CD14-positive monocyte (primary cell): ENCODE measurements at regions not wholly inside any gene's neighbourhood (a gene's known extent, or its start where the extent isn't known, plus 50 kb on each side); places are given as distances from the start of the nearest gene placed in this dataset.

Source experiments
- DNase-seq, 3 donors: peaks; one replicate each; pipeline ENCODE4 v3.0.0-alpha.2; 2011 to 2022
- H2AFZ ChIP-seq: 2 replicates; pipeline ENCODE4 v1.6.0; 2012; ENCODE audit warnings: mild to moderate bottlenecking, low read depth, low read length, inconsistent platforms; ENCODE audit not compliant: insufficient read depth, poor library complexity, severe bottlenecking
- H3K27ac ChIP-seq, 2 donors: 1 replicate in 1 of 2; 2 replicates in 1 of 2; pipeline ENCODE4 v1.5.1; 2012 to 2013; ENCODE audit warnings: low read length in 2 of 2, control low read depth in 1 of 2, inconsistent platforms in 1 of 2, low read depth in 1 of 2, mild to moderate bottlenecking in 1 of 2
- H3K27me3 ChIP-seq, 2 donors: one replicate each; pipeline versions ENCODE4 v1.6.0 to v1.6.1; 2011 to 2013; ENCODE audit warnings: low read length in 2 of 2; ENCODE audit not compliant: control insufficient read depth in 2 of 2, insufficient read depth in 2 of 2
- H3K36me3 ChIP-seq, 2 donors: replicated peaks in 1 of 2; 1 replicate in 1 of 2; 2 replicates in 1 of 2; pipeline versions ENCODE4 v1.5.1 to v1.6.1; 2012 to 2013; ENCODE audit warnings: low read length in 2 of 2, control low read depth in 1 of 2, inconsistent platforms in 1 of 2, mild to moderate bottlenecking in 1 of 2; ENCODE audit not compliant: insufficient read depth in 2 of 2, control insufficient read depth in 1 of 2
- H3K4me1 ChIP-seq, 2 donors: 1 replicate in 1 of 2; 2 replicates in 1 of 2; pipeline versions ENCODE4 v1.5.1 to v1.6.1; 2012 to 2013; ENCODE audit warnings: low read length in 2 of 2, control low read depth in 1 of 2, inconsistent platforms in 1 of 2, mild to moderate bottlenecking in 1 of 2, moderate library complexity in 1 of 2; ENCODE audit not compliant: insufficient read depth in 2 of 2, control insufficient read depth in 1 of 2
- H3K4me2 ChIP-seq: replicated peaks from 2 replicates; pipeline ENCODE3; 2012; ENCODE audit warnings: low read length, moderate library complexity, mild to moderate bottlenecking; ENCODE audit not compliant: poor library complexity, severe bottlenecking; ENCODE audit errors: extremely low read depth
- H3K4me3 ChIP-seq, 3 experiments: fragments of 200-600 bp in 1 of 3; sonication (generic) in 1 of 3; replicated peaks in 1 of 3; 1 replicate in 2 of 3; 2 replicates in 1 of 3; pipeline ENCODE4 v1.5.1; 2011 to 2013; ENCODE audit warnings: low read length in 3 of 3, mild to moderate bottlenecking in 3 of 3, control low read depth in 2 of 3, low read depth in 2 of 3, inconsistent platforms in 1 of 3, moderate library complexity in 1 of 3
- H3K79me2 ChIP-seq: 2 replicates; pipeline ENCODE4 v1.6.0; 2012; ENCODE audit warnings: mild to moderate bottlenecking, control low read depth, inconsistent platforms, low read length, moderate library complexity; ENCODE audit not compliant: insufficient read depth
- H3K9ac ChIP-seq: 2 replicates; pipeline ENCODE4 v1.6.0; 2017; ENCODE audit warnings: low read length, mild to moderate bottlenecking; ENCODE audit not compliant: insufficient read depth, poor library complexity, severe bottlenecking
- H3K9me3 ChIP-seq, 2 donors: replicated peaks in 1 of 2; 1 replicate in 1 of 2; 2 replicates in 1 of 2; pipeline versions ENCODE4 v1.5.1 to v1.6.1; 2012 to 2013; ENCODE audit warnings: low read length in 2 of 2, control low read depth in 1 of 2; ENCODE audit not compliant: control insufficient read depth in 1 of 2, insufficient read depth in 1 of 2
- H4K20me1 ChIP-seq: 2 replicates; pipeline ENCODE4 v1.6.0; 2012; ENCODE audit warnings: mild to moderate bottlenecking, low read length, control low read depth, moderate library complexity; ENCODE audit not compliant: insufficient read depth
- H3K27ac Mint-ChIP-seq, 7 donors: one replicate each; pipeline ENCODE4 v1.8.0; 2020; ENCODE audit warnings: mild to moderate bottlenecking in 7 of 7, mixed read lengths in 7 of 7, moderate library complexity in 6 of 7, inconsistent platforms in 2 of 7
- H3K27me3 Mint-ChIP-seq, 3 donors: one replicate each; pipeline ENCODE4 v1.8.0; 2021 to 2022; ENCODE audit warnings: low read depth in 3 of 3, mild to moderate bottlenecking in 3 of 3, mixed read lengths in 3 of 3, moderate library complexity in 3 of 3, inconsistent platforms in 1 of 3
- H3K36me3 Mint-ChIP-seq, 2 donors: one replicate each; pipeline ENCODE4 v1.8.0; 2020; ENCODE audit warnings: mixed read lengths in 2 of 2, inconsistent platforms in 1 of 2, mild to moderate bottlenecking in 1 of 2
- H3K4me1 Mint-ChIP-seq: one replicate; pipeline ENCODE4 v1.8.0; 2020; ENCODE audit warnings: mild to moderate bottlenecking, mixed read lengths
- H3K4me3 Mint-ChIP-seq, 2 donors: one replicate each; pipeline ENCODE4 v1.8.0; 2020; ENCODE audit warnings: mild to moderate bottlenecking in 2 of 2, mixed read lengths in 2 of 2, moderate library complexity in 1 of 2
- H3K9me3 Mint-ChIP-seq, 7 donors: one replicate each; pipeline ENCODE4 v1.8.0; 2020 to 2022; ENCODE audit warnings: mixed read lengths in 7 of 7, mild to moderate bottlenecking in 6 of 7, moderate library complexity in 6 of 7, inconsistent platforms in 2 of 7
- WGBS: methylation state at CpG from one replicate; pipeline ENCODE4 v1.1.5; 2013; ENCODE audit warnings: missing lambda C conversion rate; ENCODE audit not compliant: insufficient coverage; 5-methylcytosine and 5-hydroxymethylcytosine counted together
- intact Hi-C, 2 donors: fragments of 100-400 bp; cut with micrococcal nuclease; formaldehyde crosslinking; loops; one replicate each; pipeline versions ENCODE4 v1.15.0 to v1.15.1; 2023
- TF ChIP-seq, protein P1 (sequence below): fragments of 200-600 bp; IDR thresholded peaks from one replicate; pipeline ENCODE4 v1.8.0; 2022; ENCODE audit warnings: antibody characterized with exemption, mild to moderate bottlenecking

DNA sequence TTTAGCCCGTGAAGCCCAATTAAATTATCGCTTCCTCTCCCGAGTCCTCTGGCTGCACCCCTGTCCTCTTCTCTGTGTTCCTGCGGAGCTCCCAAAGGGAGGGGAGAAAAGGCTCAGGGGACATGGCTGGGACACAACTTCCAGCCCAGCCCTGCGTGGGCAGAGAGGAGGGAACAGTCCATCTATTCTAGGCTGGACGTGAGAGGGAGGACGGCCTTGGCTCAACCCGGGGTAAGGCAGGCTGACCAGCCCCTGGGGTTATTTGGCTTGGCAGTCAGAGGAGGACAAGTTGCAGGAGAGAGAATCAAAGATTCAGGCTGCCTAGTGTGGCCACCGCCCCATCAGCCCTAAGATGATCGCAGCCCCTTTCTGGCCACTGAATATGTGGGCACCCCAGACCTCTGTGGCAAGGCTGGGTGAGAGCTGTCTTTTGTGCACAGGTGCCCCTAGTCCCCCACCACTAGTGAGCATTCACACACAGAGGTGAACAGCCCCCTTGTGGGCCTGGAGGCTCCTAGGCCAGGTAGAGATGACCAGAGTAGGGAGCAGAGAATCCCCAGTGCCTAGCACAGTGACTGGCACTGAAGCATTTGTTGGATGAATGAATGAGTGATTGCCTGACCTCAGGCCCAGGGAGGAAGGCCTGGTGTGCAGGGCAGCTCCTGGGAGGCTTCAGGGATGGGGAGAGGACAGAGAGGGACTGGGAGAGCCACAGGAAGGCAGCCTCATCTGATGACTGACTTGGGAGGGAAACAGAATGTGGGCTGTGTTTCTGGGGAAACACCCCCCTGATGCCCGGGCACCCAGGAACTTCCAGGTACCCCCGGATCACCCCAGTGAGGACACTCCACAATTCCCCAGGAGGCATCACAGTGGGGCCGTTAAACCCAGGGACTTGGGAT is 133.9 kb downstream of the C9orf50 start:
- no peaks in the 10 kb centered on the region for H3K27me3 ChIP-seq
- Mint-ChIP-seq H3K36me3 (peaks cover 12 to 18% of the 10 kb centered on the region in 2 donors), H3K27me3 (peaks cover 5 to 10% (median 9%) of the 10 kb centered on the region in 3 donors), H3K4me1 (peaks cover 64% of the 10 kb centered on the region), H3K4me3 (peak overlapping the region in 1 of 2 donors; percentile 57), H3K27ac (peak overlapping the region in 6 of 7 donors; percentile 89 to 100 (median 98)), H3K9me3 (no peaks in the 10 kb centered on the region)
- no peaks in the 10 kb centered on the region for H4K20me1 ChIP-seq
- no peak overlapping the region for H2AFZ ChIP-seq
- H3K27ac ChIP-seq, result peak overlapping the region in 1 of 2 donors; percentile 96
- peaks cover 27% of the 10 kb centered on the region for H3K79me2 ChIP-seq
- WGBS, result 92% methylated on average over 13 of the region's 13 CpGs
- TF ChIP-seq, protein P1, sequence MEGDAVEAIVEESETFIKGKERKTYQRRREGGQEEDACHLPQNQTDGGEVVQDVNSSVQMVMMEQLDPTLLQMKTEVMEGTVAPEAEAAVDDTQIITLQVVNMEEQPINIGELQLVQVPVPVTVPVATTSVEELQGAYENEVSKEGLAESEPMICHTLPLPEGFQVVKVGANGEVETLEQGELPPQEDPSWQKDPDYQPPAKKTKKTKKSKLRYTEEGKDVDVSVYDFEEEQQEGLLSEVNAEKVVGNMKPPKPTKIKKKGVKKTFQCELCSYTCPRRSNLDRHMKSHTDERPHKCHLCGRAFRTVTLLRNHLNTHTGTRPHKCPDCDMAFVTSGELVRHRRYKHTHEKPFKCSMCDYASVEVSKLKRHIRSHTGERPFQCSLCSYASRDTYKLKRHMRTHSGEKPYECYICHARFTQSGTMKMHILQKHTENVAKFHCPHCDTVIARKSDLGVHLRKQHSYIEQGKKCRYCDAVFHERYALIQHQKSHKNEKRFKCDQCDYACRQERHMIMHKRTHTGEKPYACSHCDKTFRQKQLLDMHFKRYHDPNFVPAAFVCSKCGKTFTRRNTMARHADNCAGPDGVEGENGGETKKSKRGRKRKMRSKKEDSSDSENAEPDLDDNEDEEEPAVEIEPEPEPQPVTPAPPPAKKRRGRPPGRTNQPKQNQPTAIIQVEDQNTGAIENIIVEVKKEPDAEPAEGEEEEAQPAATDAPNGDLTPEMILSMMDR, result no peak
- peaks cover 0 to under 1% of the 10 kb centered on the region in 2 donors for H3K36me3 ChIP-seq
- peak overlapping the region in 1 of 3 experiments; percentile 73 for H3K4me3 ChIP-seq
- DNase-seq, result no peak
- no peaks in the 10 kb centered on the region for H3K9me3 ChIP-seq
- H3K9ac ChIP-seq, result peak overlapping the region; percentile 82
- peak overlapping the region; percentile 95 for H3K4me2 ChIP-seq
- intact Hi-C loops, result loop anchor here in 1 of 2 donors (5.0 kb wide), 1 partner anchor 75 kb away; no protein-coding TSS in a partner anchor
- H3K4me1 ChIP-seq, result peaks cover 60 to 71% of the 10 kb centered on the region in 2 donors

DNA sequence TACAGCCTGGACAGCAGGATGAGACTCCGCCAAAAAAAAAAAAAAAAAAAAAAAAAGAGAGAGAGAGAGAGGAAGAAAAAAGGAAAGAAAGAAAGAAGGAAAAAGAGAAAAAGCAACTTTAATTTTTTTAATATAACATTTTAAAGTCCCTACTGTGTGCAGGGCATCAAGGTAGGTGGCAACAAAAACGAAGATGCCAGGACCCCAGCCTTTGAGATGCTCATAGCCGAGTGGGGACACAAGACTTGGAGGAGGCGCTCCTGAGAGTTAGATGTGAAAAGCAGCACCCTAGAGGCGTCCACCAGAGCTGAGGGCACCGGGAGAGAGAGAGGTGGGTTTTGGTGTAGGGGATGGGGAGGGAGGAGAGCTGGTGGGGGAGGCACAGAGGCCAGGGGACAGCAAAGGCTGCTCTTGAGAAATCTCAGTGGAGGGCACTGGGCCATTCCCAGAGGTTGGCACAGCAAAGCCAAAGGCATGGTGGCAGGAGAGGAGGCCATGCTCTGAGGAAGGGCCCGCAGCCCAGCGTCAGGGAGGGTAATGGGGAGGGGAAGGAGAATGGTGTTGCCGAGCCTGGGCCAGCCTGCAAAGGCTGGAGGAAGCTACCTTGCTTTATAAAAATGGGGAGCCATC is 135.6 kb downstream of the C9orf50 start:
- peak overlapping the region in 4 of 7 donors; percentile 1 to 100 (median 54) for H3K27ac Mint-ChIP-seq
- H3K4me1 Mint-ChIP-seq, result peaks cover 49% of the 10 kb centered on the region
- H3K4me3 Mint-ChIP-seq, result peak overlapping the region in 1 of 2 donors; percentile 20
- H2AFZ ChIP-seq, result no peak overlapping the region
- no peaks in the 10 kb centered on the region for H3K9me3 Mint-ChIP-seq
- no peak for DNase-seq
- intact Hi-C loops, result loop anchor here in 1 of 2 donors (5.0 kb wide), 1 partner anchor 73 kb away; no protein-coding TSS in a partner anchor
- H3K9me3 ChIP-seq, result no peaks in the 10 kb centered on the region
- peaks cover 5 to 9% of the 10 kb centered on the region in 2 donors for H3K36me3 Mint-ChIP-seq
- H3K27me3 Mint-ChIP-seq, result peaks cover 6 to 17% (median 9%) of the 10 kb centered on the region in 3 donors
- H3K9ac ChIP-seq, result no peak overlapping the region
- H3K27ac ChIP-seq, result no peak overlapping the region
- peaks cover 16% of the 10 kb centered on the region for H3K79me2 ChIP-seq
- no peaks in the 10 kb centered on the region for H4K20me1 ChIP-seq
- no peak overlapping the region for H3K4me3 ChIP-seq
- WGBS, result 76% methylated on average over 6 of the region's 9 CpGs
- no peaks in the 10 kb centered on the region for H3K27me3 ChIP-seq
- TF ChIP-seq, protein P1, result no peak
- H3K36me3 ChIP-seq, result no peaks in the 10 kb centered on the region
- H3K4me1 ChIP-seq, result peaks cover 46 to 60% of the 10 kb centered on the region in 2 donors
- H3K4me2 ChIP-seq, result no peak overlapping the region
